Ramos (cell line): ENCODE measurements at regions not wholly inside any gene's neighbourhood (a gene's known extent, or its start where the extent isn't known, plus 50 kb on each side); places are given as distances from the start of the nearest gene placed in this dataset.

Experiments used
- in situ Hi-C: fragments of 300-500 bp; cut with MboI; formaldehyde crosslinking; loops from one replicate; pipeline ENCODE4 v1.14.3; 2022; ENCODE audit warnings: low sequenced_read_pairs; ENCODE audit not compliant: unreplicated experiment

GRCh38 chr7:13060173-13060572 is 372.7 kb downstream of the ARL4A start:
- in situ Hi-C loops, result no loop called here

DNA sequence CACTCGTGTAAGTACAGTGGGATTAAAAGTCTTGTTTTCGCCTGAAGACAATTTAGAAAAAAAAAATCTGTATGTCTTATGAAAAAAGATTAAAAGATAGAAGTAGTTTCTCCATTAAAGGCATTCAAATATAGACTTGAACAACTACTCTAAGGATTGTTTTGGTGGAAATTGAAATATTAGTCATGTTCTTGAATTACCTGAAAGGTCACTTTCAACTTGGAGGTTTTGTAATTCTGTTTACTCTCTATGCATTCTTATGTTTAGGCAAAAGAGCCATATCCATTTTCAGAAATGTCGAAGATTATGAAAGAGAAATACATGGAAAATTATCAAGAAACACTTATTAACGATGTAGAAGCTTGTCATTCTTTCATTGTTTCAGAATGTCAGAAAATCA is 373.7 kb downstream of the ARL4A start:
- in situ Hi-C loops, result no loop called here

DNA sequence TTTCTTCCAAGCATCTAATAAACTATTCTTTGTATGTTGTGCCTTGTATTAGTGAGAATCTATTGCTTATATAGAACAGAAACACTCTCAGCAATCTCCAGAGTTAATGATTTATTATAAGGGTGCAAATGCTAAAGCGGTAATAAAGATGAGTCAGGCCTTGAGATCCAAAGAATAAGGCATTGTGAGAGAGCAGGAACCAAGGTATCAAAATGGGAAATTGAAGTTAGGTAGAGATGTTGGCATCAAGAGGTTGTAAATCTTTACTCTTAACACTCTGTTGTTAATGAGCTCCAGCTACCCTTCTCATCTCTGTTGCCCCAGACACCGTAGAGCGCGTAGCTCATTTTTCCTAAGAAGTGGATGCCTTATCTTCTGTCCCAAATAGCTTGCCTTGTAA is 375.2 kb downstream of the ARL4A start:
- in situ Hi-C loops, result no loop called here

DNA sequence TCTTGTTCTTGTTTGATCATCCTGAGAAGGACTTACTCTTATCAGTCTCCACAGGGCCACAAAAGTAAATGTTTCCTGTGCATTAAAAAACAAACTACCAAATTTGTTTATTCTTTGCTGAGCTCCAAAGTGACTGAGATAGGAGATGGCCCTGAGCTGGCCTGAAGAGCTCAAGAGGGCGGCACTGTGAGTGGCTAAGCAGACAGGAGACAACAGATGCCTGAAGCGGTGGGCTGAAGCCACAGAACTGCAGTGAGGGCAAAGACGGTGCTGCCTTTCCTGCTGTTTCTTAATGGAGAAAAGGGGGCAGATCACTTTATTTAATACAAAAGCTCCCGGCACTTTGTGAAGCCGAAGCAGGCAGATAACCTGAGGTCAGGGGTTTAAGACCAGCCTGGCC is 379.6 kb downstream of the ARL4A start:
- in situ Hi-C loops, result no loop called here

GRCh38 chr7:13068032-13068431 is 380.6 kb downstream of the ARL4A start:
- in situ Hi-C loops, result no loop called here

- in situ Hi-C loops, result no loop called here
These were observed 382.4 kb downstream of the ARL4A start for GRCh38 chr7:13069841-13070240.

DNA sequence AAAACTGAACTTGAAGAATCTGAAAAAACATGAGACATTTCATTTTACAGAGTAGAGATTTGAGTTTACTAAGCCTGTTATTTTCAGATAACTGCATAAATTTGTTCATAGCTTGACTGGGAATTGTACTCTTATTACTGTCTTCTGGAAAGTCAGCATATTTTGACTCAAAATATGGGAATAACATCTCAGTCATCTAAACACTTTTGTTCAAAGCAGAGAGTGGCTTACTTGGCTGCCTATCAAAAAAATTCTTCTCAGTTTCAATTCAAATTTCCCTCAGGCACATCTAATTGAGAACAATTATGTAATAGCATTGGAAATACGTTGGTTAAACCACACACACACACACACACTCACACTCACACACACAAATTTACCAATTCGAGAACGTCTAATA is 384.6 kb downstream of the ARL4A start:
- in situ Hi-C loops, result no loop called here

DNA sequence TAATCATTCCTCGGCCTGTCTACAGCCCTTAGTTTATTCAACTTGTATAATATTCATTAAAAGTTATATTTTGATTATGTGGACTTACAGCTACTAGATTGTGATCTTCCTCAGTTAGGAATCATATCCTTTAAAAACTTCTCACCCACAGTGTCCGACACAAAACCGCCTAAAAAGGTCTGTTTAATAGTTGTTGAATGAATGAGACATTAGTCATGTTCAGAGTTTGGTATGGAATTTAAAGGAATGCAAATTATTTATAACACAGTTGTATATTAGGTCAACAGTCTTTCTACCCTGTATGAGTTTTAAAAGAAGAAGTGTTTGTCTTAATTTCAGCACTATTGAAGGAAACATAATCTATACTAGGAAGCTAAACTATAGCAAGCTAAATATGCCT is 390.0 kb downstream of the ARL4A start:
- in situ Hi-C loops, result no loop called here

DNA sequence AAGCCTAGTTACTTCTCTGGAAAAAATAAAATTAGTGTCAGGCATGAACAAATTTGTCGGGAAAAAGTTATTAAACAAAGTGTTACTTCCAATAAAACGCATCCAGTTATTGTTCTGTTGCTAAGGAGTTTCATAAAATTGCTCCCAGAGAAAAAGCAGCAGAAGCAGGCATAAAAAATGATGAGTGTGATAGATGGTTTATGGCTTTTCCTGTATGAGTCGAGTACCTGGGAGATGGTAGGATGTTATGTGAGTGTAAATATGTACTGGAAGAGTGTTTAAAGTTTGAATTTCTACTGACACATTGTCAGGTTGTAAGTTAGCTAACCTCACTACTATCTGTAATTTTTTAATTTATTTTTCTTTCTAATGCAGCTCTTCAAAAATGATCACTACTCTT is 390.7 kb downstream of the ARL4A start:
- in situ Hi-C loops, result no loop called here

DNA sequence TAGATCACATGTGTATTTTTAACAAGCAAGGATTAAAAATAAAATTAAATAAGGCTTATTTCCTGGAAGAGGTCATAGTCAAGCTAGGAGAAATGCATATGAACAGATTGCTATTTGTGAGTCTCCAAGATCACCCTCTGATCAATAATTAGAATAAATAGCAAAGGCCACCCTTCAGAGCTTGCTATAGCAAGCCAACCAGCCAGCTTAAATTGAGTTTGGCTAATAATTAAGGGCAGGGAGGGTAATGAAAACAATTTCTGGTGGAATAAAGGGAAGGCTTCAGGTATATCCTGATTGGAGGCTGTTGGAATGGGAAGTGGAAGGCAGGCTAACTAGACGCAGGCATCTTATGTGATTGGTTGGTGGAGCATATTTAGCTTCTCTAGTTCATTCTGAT is 403.5 kb downstream of the ARL4A start:
- in situ Hi-C loops, result no loop called here

- in situ Hi-C loops, result no loop called here
These were observed 404.7 kb downstream of the ARL4A start for GRCh38 chr7:13091974-13092707.

GRCh38 chr7:13092708-13093005 is 405.2 kb downstream of the ARL4A start:
- in situ Hi-C loops, result no loop called here

DNA sequence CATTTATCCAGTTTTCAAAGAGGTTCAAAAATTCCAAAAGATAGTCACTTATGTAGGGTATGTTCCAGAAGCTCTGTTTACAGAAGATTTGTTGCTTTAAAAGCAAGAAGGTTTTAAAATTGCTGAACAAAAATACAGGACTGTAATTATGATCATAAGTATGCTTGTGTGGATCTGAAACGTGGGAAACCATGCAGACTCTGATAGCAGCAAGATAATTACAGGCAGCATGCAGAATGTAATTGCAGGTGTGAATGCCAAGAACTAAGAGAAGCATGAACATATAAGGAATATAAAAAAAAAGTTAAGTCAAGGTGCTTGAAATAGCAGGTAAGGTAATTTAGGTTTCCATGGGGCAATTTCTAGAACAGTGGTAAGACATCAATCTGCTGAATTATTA is 405.7 kb downstream of the ARL4A start:
- in situ Hi-C loops, result no loop called here

- in situ Hi-C loops, result no loop called here
These were observed 410.1 kb downstream of the ARL4A start for GRCh38 chr7:13097499-13097898.

DNA sequence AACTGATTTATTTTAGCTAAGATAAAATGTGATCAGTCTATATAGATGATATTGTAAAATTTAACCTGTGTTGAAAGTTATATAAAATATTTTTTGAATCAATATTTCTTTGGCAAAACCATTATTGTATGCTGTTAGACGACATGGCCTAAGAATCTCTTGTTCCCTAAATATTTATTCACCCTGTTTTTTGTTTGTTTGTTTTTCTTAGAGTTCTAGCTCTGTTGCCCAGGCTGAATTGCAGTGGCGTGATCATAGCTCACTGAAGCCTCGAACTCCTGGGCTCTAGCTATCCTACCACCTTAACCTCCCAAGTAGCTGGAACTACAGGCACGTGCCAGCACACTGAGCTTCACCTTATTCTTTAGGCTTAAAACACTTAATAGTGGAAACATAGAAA is 410.7 kb downstream of the ARL4A start:
- in situ Hi-C loops, result no loop called here

DNA sequence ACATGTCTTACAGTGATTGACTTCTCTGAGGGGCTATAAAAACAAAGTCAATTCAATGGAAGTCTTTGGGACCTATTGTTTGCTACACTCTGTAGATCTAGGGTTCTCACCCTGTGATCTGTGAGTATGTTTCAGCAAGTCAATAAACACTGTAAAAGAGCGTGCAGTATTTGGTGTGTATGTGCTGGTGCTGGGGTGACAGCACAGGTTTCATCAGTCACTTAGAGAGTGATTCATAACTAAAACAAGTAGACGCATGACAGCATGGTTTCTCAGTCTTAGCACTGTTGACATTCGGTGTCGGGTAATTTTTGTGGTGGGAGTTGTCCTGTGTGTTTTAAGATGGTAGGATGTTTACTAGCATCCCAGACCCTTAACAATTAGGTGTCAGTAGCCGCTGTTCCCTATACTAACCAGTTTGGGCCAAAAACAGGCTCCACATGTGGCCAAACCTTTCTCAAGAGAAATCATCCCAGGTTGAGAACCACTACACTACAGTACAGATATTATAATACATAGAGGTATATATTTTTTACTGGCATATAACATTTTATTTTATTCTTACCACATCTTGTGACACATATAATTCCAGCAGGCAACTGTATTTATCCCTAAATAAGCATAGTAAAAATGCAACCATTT is 411.8 kb downstream of the ARL4A start:
- in situ Hi-C loops, result no loop called here

- in situ Hi-C loops, result no loop called here
These were observed 416.7 kb downstream of the ARL4A start for GRCh38 chr7:13104128-13104527.

GRCh38 chr7:13105209-13105608 is 417.8 kb downstream of the ARL4A start:
- in situ Hi-C loops, result no loop called here

DNA sequence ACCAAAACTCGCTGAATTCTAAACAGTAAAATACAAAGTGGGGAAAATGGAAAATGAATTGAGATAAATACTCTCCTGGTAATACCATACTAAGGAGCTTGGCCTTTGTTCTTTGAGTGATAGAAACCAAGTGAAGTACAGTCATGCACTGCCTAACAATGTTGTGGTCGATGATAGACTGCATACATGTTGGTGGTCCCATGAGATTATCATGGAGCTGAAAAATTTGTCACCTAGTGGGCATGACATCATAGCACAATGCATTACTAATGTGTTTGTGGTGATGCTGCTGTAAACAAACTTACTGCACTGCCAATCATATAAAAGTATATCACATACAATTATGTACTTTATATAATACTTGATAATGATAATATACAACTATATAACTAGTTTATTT is 419.1 kb downstream of the ARL4A start:
- in situ Hi-C loops, result no loop called here

- in situ Hi-C loops, result no loop called here
These were observed 419.9 kb downstream of the ARL4A start for GRCh38 chr7:13107291-13107690.

DNA sequence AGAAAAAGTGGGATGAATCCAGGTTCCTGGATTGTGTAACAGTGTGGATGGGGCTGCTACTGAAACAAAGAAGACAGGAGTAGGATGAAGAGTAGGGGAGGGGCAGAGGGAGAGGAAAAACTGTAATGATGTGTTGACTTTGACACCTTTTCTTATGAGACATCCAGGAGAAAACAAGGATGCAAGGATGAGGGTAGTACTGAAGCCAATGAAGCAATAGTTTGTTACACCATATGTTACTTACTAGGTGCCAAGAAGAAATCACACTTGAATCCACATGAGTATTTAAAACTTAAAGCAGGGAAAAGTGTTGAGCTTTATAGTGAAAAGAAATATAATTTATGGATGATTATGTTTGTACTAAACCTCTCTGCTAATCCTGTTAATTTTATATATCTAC is 420.6 kb downstream of the ARL4A start:
- in situ Hi-C loops, result no loop called here

GRCh38 chr7:13109201-13109600 is 421.8 kb downstream of the ARL4A start:
- in situ Hi-C loops, result no loop called here
